Stimulated activated CD8-positive, alpha-beta memory T cell treated with anti-CD3 and anti-CD28 coated beads, Interleukin-4, amount 100 ng/mL, for 48 hours (primary cell): ENCODE measurements at regions not wholly inside any gene's neighbourhood (a gene's known extent, or its start where the extent isn't known, plus 50 kb on each side); places are given as distances from the start of the nearest gene placed in this dataset.
"Not testable (repeated sequence)": the region's sequence is repeated elsewhere in the genome, so short reads cannot be mapped to it uniquely, and the experiment has no call there.

ENCODE experiments used
- DNase-seq: peaks from one replicate; pipeline ENCODE4 v3.0.0-alpha.2; 2020

- not testable (repeated sequence) for DNase-seq
Observed at GRCh38 chr3:75453839-75454238, 210.3 kb upstream of the FRG2C start.

GRCh38 chr3:75474530-75474929, 189.6 kb upstream of the FRG2C start:
- not testable (repeated sequence) for DNase-seq

- not testable (repeated sequence) for DNase-seq
Observed at GRCh38 chr3:75496600-75496999, 167.5 kb upstream of the FRG2C start.

DNA sequence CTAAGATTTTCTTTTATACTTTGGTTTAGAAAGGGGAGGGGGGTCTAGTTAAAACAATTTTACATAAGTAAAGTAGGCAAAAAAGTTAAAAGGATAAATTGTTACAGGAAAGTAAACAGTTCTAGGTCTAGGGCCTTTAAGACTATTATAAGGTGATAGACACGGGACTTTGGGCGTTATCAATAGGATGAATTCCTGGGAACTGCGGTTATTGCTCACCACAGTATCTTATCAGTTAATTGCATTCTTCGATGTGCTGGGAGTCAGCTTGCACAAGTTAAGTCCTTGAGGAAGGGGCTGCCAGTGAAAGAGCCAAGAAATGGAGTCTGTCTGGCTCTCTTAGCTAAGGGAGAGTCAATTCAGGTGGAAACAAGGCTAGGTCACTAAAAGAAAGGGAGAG, 163.8 kb upstream of the FRG2C start:
- not testable (repeated sequence) for DNase-seq

GRCh38 chr3:75502171-75502570, 162.0 kb upstream of the FRG2C start:
- not testable (repeated sequence) for DNase-seq

DNA sequence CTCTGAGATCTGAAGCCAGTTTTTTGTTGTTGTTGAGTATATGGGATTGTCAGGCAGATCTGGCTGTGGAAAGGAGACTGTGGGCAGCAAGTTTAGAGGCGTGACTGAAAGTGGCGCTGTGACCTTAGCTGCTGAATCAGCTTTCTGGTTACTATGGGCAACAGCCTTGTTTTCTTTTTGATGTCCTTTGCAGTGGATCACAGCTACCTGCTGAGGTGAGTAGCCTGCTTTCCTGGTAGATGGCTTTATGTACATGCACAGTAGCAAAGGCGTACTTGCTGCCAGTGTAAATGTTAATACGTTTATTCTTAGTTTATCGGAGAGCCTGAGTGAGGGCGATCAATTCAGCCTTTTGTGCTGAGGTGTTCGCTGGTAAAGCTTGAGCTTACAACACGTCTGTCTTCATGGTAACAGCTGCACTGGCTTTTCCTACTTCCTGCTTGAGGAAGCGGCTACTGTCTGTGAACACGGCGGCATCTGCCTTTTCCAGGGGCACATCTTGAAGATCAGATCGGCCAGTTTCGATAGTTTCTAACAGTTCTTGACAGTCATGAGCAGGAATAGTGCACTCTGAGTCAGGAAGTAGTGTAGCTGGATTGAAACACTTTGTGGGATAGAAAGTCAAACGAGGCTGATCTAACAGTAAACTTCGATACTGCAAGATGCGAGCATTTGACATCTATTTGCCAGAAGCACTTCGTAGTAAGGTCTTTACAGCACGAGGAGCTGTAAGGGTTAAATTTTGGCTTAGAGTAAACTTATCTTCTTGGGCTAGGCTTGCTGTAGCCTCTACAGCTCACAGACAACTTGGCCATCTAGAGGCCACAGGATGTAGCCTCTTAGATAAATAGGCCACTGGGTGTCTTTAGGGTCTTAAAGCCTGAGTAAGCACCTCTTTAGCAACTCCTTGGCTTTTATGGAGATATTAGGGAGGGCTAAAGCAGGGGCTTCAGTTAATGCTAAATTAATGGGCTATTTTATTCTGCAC, 161.1 kb upstream of the FRG2C start:
- not testable (repeated sequence) for DNase-seq

- DNase-seq, result no peak
Observed at GRCh38 chr3:75506603-75507002, 157.5 kb upstream of the FRG2C start.

DNA sequence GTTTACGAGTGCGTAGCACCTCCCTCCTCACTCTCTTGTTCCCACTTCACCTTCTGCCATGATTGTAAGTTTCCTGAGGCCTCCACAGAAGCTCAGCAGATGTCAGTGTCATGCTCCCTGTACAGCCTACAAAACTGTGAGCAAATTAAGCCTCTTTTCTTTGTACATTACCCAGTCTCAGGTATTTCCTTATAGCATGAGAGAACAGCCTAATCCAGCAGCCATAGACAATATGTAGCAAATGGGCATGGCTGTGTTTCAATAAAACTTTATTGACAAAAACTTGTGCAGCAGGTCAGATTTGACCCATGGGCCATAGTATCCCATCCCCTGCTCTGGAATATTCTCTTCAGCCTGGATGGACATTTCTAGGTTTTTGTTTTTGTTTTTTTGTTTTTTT, 156.2 kb upstream of the FRG2C start:
- not testable (repeated sequence) for DNase-seq

DNA sequence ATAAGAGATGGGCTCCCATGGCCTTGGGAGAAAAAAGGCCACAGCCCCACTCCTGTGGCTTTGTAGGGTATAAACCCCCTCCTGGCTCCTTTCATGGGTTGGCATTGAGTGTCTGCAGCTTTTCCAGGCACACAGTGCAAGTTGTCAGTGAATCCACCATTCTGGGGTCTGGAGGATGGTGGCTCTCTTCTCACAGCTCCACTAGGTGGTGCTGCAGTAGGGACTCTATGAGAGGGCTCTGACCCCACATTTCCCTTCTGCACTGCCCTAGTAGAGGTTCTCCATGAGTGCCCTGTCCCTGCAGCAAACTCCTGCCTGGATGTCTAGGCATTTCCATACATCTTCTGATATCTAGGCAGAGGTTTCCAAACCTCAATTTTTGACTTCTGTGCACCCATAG, 136.5 kb upstream of the FRG2C start:
- DNase-seq, result not testable (repeated sequence)

DNA sequence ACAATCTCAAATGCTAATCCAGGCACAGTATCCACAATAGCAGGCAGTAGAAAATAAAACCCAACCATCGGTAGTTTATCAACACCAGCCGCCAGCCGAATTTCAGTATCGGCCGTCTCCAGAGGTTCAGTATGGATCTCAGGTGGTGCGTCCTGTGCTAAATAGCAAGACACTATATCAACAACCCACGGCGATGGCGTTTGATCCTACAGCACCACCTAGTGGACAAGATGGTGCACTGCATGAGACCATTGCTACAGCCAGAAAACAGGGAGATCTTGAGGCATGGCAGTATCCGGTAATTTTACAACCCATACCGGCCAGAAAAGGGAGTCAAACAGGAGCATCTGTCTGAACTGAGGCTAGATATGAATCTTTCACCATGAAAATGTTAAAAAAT, 112.0 kb upstream of the FRG2C start:
- DNase-seq, result peak; percentile 45

GRCh38 chr3:75564427-75564826, 99.7 kb upstream of the FRG2C start:
- DNase-seq, result not testable (repeated sequence)

DNA sequence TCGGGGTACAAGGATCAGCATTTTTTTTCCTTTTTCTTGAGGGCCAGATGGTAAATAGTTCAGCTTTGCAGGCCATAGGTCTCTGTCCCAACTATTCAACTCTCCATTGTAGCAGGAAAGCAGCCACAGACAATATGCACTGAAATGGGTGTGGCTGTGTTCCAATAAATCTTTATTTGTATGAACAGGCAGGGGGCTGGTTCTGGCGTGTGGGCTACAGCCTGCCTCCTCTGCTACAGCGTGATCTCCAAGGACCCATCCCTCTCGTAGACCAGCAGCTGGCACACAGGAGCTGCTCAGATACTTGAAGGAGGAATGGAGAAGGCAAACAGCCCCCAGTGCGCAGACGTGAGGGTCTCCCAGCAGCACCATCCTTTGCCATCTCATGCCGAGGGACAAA, 91.8 kb upstream of the FRG2C start:
- DNase-seq, result not testable (repeated sequence)

DNA sequence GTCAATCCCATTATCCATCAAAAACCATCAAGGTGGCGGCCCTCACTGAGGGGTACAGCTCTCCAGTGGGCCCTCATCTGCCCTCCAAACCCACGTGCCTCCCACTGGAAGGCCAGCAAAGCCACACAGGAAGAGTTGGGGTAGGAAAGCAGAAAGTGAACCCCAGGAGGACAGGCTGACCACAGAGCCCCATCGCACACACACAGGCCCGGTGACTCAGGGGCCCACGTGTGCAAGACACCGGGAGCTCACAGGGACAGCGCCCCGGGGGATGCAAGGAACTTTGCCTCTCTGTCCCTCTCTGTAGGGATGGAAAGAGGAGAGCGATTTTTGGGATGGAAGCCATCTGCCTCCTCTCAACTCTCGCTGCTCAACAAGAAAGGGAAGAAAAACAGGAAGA, 85.0 kb upstream of the FRG2C start:
- DNase-seq, result not testable (repeated sequence)

- not testable (repeated sequence) for DNase-seq
Observed at GRCh38 chr3:75579536-75579935, 84.6 kb upstream of the FRG2C start.

DNA sequence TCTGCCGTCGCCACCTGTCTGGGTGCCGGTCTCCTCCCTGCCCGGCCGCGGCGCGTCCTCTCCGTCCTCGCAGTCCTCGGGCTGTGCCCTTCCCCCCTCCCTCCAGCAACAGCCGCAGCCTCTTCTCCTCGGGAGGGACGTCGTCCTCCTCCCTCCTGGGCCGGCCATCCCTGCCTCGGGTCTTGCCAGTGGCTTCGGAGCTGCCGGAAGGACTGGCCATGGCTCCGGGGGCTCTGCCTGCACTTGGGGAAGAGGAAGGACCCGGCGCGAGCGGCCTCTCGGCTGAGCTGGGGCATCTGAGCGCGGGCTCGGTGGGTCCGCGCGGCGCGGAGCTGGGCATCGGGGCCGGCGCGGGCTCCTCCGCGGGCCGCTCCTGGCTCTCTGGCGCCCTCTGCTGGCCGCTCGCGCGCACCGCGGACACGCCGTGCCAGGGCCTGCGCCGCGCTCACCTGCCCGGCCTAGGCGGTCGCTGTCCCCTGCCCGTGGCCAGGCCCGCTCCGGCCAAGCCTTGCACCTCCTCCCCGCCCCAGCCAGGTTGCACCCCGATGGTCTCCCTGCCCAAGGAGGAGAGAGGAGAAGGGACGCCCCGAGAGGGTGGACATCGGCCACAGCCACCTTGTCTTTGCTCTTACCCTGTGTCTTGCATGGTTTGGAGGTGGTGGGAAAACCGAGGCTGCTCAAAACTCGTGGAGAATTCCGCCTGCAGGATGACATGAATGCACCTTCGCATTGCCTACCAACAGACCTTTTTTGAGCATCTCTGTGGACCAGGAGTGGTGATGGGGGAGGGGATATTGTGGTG, 83.9 kb upstream of the FRG2C start:
- DNase-seq, result peak; percentile 76

DNA sequence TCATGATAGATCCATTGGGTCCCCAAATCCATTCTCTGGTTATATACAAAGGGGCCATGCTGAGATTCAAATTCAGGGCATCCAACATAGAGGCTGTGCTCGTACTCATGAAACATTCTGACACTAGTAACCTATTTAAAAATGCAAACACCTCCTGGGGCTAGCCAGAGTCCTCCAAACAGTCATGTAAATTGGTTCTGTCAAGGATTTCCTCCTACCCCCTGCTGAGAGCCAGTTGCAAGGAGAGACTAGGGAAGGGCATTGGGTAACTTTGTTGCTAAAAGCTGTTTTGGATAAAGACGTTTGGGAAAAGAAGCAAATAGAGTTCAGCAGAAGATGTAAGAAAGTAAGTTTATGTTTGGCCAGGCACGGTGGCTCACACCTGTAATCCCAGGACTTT, 81.6 kb upstream of the FRG2C start:
- not testable (repeated sequence) for DNase-seq

DNA sequence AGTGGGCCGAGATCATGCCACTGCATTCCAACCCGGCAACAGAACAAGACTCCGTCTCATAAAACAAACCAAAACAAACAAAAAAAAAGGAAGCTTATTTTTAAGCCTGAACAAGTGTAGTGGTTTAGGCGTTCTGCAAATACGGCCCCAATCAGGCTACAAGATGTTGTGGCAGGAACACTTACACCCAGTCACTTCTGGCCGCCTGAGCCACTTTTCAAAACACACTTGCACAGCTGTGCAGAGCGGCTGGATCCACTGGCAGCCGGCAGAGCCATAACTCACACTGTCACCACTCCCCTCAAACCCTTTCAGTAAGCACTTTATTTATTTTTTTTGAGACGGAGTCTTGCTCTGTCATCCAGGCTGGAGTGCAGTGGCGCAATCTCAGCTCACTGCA, 81.0 kb upstream of the FRG2C start:
- not testable (repeated sequence) for DNase-seq

DNA sequence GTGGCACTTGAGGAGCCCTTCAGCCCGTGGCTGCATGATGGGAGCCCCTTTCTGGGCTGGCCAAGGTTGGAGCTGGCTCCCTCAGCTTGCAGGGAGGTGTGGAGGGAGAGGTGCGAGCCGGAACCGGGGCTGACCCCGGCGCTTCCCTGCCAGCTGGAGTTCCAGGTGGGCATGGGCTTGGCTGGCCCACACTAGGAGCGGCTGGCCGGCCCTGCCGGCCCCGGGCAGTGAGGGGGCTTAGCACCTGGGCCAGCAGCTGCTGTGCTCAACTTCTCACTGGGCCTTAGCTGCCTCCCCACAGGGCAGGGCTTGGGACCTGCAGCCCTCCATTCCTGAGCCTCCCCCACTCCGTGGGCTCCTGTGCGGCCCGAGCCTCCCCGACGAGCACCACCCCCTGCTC, 76.4 kb upstream of the FRG2C start:
- DNase-seq, result not testable (repeated sequence)

DNA sequence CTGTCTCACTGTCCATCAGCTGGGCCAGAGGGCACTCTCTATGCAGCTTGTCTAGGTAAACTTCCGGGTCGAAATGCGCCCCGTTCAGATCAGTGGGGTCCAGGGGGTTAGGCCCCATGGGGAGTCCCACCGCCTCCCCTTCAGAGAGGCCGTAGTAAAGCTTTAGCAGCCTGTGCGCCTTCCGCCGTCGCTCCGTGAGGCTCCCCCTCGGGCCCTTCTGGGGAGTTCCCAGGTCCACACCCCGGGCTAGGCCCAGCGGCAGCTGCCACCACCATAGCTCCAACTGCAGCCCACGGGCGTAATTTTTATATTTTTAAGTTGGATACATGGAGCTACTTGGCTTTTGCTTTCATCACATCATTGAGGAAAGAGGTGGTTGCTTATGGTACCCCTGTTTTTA, 73.7 kb upstream of the FRG2C start:
- DNase-seq, result not testable (repeated sequence)

DNA sequence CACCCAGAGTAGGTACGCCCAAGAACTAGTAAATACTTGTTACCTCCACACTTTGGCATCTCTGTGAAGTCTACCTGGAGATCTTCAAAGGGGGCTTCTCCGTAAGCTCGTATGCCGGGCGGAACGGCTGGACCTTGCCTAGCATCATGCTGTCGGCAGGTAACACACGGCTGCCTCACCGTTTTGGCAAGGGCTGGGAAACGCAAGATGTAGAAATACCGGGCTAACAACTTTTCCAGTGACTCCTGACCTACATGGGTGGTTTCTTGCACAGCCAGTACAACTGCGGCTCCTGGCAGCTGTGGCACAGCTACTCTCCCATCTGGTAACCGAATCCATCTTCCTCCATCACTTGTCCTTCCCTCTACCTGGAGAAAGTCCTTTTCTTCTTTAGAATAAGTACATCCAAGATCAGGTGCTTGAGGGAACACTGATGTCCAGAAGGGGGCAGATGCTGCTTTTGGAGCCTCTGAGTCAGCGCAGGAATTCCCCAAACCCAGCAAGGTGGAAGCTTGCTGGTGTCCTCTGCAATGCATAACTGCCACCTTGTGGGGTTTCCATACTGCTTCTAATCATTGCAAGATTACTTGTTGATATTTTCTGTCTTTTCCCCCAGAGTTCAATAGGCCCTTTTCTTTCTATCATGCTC, 59.7 kb upstream of the FRG2C start:
- peak; percentile 34 for DNase-seq

DNA sequence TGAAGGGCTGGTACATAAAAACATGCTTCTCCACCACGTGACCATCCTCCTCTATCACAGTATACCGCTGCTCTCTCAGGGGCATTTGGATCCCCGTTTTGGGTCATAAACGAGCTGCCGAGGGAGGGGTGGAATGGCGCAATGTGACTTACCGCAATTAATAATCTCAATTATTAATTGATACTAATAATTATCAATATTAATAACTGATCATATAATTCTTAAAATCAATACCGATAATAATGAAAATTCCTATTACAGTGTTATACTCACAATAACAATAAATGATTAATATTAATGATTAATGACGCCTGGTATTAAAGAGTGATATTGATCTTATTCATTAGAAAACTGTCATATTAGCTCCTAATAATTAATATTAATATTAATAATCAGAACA, 56.1 kb upstream of the FRG2C start:
- not testable (repeated sequence) for DNase-seq

DNA sequence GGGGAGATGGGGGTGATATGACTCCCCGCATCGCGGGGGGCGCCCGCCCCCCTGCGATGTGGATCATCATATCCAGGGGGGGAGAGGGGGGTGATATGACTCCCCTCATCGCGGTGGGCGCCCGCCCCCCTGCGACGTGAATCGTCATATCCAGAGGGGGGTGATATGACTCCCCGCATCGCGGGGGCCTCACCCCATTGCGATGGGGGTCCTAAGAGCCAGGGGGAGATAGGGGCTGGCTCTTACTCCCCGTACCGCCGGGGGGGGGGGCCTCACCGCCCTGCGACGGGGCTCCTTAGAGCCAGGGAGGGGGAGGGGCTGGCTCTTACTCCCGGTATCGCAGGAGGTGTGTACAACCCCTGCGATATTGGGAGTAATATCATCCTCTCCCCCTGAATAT, 54.5 kb upstream of the FRG2C start:
- DNase-seq, result not testable (repeated sequence)

DNA sequence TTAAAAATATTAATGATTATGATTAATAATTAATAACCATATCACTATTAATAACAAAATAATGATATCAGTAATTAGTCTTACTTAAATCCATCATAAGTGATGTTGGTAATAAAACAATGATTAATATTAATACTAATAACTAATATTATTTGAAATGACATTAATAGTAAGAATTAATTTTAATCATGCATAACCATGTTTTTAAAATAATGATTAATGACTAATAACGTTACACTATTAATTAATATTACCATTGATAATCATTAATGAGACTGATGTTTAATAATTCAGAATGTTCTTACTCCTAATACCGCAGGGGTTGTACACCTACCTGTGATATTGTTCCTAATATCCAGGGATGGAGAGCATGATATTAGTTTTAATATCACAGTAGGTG, 53.4 kb upstream of the FRG2C start:
- DNase-seq, result no peak
